ENCODE measurements at regions not wholly inside any gene's neighbourhood (a gene's known extent, or its start where the extent isn't known, plus 50 kb on each side); places are given as distances from the start of the nearest gene placed in this dataset.

DNA sequence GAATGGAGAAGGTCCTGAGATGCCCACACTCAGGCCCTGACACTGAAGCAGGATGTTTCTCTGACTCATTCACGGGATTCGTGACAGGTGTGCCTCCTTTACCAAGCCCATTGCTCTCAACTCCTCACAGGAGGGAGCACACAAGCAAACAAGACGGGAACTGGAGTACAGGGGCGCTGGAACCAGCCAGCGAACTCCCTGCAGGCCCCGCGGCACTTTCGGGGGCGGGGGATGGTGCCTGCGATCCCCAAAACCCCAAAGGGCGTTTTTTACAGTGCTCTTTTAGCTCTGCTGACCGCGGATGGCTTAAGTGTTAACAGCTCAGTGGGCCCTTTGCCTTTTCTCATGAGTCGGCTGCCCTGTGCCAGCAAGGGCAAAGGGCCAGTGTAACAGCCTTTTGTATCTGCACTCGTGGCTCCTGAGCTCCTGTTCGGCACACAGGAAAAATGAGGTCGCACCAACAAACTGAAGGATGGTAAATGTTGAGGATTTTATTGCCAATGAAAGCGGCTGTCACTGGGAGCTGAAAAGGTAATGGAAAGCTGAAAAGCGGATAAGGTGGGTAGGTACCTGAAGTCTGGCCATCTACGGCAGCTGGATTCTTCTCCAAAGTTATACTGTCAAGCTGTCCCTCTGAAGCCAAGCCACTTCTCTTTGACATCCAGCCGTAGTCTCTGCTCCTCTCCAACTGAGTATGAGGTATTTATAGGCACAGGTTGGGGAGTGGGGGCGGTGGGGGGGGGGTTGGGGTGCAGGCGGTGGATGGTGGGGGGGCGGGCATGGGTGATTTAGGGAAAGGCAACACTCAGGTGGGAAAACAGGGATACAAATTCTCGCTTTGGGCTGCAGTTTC lies 65.0 kb upstream of the TRPC4 start:
- no peak for DNase-seq (ENCODE audit: low read depth, low spot score)

DNA sequence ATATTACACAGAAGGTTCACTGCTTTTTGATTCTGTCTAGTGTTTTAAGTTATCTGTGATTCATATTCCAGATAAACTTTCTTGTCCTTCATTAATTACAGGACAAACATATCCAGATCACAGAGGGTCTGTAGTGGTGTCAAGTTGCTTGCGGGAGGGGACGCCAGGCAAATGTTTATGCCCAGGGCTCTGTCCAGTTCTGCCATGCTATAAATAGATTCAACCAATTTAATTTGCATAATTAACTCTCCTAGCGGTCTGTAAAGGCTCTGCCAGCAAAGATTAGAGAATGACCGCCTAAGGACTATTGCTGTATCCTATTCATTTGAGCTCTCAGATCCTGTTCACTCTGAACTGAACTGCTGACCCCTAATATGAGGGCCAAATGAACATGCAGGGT lies 59.7 kb upstream of the TRPC4 start:
- no peak for DNase-seq (ENCODE audit: low read depth, low spot score)

DNA sequence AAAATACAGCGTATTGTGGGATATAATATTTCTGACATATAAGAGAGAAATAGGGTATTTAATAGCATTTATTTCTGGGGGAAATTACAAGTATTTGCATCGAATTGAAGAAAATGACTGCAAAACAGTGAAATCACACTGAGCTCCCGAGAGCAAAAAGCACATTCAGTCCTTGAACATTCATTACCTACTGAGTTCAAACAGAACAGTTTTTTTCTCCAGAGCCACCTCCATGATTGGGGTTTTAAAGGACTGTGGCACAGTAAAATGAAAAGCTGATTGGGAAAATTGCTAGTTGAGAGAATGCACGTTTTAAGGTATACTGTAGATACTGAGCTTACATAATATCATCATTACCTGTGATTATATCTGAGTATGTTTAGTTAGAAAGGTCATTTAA lies 58.0 kb upstream of the TRPC4 start:
- no peak for DNase-seq (ENCODE audit: low read depth, low spot score)

DNA sequence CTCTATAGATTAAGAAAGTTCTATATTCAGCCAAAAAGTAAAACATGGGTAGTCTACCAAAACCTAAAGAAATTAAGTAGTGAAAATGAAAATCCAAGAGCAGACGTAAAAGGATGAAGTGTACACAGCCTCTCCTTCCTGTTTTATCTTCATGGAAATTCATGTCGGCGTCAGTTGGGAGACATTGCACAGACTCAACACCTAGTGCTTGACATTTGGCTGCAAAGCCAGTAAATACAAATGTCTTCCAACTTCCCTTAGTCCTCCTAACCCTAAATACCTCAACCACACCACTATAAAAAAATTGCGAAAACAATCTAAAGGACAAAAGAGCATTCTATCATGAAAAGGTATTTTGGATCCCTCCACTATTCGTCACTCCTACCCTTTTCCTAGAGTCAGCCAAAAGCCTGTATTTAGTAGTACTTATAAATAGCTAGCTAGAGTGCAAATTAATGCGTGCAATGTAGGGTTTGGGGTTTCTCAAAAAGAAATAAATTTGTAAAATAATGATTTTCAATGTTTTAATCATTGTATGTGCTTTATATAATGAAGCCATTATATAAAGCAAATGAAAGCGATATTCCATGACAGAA lies 56.4 kb upstream of the TRPC4 start:
- DNase-seq (ENCODE audit: low read depth, low spot score): no peak

DNA sequence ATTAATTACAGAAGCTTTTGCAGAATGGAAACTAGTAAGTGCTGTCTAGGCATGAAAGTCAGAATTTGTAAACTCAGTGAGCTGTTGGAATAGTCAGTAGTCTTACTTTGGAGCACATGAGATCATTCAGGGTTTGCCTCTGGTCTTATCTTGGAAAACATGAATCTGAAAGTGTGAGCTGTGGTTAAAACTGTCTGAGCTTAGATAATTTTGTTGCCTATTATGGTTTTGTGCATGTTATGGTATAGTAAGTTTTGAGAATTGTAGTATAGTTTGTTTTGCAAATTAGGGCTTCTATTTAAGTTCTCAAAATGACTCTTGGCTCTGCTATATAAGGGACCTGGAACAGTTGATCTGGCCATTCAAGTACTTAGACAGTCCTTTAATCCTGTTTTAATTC lies 53.7 kb upstream of the TRPC4 start:
- no peak for DNase-seq (ENCODE audit: low read depth, low spot score)

DNA sequence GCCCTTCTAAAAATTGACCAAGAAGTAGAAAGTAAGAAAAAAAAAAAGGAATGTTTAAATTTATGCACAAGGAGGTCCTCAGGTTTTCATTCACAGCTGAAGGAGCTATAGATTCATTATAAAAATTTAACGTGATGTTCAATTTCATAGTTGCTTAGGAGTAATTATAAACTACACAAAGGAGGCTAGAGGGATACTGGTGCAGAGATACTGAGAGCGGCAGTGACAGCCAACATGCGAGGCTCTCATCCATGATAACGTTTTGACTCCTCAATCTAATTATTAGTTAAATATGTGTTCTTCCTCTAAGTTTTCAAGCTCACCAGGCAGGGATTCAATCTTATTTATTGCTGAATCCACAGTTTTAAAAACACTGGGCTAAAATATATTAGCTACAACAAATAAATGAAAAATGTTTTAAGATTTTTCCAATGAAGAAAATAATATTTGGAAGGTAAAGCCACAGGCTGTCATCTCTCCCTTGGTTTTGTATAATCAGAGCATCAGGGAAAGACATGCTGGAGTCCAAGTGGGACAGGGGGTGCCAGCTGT lies 49.8 kb upstream of the TRPC4 start:
- no peak for DNase-seq (ENCODE audit: low read depth, low spot score)
